Esophagus squamous epithelium (tissue), 4 donors: ENCODE measurements at regions not wholly inside any gene's neighbourhood (a gene's known extent, or its start where the extent isn't known, plus 50 kb on each side); places are given as distances from the start of the nearest gene placed in this dataset.

Experiments used
- CTCF ChIP-seq, 6 experiments: fragments of 450-650 bp in 4 of 6; fragments of 200-600 bp in 2 of 6; sonication (generic) in 2 of 6; IDR thresholded peaks; one replicate each; pipeline ENCODE4 v1.5.1; 2016 to 2019; ENCODE audit warnings: antibody characterized with exemption in 6 of 6, mild to moderate bottlenecking in 4 of 6, moderate library complexity in 4 of 6
- POLR2A ChIP-seq, 4 donors: fragments of 450-650 bp; IDR thresholded peaks; one replicate each; pipeline ENCODE4 v1.6.1; 2017; ENCODE audit warnings: antibody characterized with exemption in 4 of 4, mild to moderate bottlenecking in 4 of 4, moderate library complexity in 3 of 4

GRCh38 chr1:157313240-157313807 is 175.1 kb upstream of the ETV3 start:
- TF ChIP-seq CTCF (IDR thresholded peaks at IDR 0.05) (no peak), POLR2A (IDR thresholded peaks at IDR 0.05) (no peak)
